HepG2 (cell line): ENCODE measurements at regions not wholly inside any gene's neighbourhood (a gene's known extent, or its start where the extent isn't known, plus 50 kb on each side); places are given as distances from the start of the nearest gene placed in this dataset.

Source experiments
- ATAC-seq: fragments of 200-7000 bp; cut with Tn5 transposase; 3 replicates; pipeline ENCODE4 v1.9.1; 2020; ENCODE audit warnings: mild to moderate bottlenecking, moderate library complexity
- BruUV-seq: library from RNA; stranded (reverse); fragments of 400-500 nt; replicated peaks from 2 replicates; lab custom pipeline; 2021; lab: Mats Ljungman, UMichigan
- CTCF ChIA-PET: fragments of 300-600 bp; formaldehyde crosslinking; extraction: SDS; loops from one replicate; lab custom pipeline; 2021; ENCODE audit warnings: low total read pairs, inconsistent platforms, low intra/inter-chr PET ratio; lab: Yijun Ruan, JAX
- POLR2A ChIA-PET: fragments of 350-600 bp; sonication (Branson Sonifier 250); formaldehyde crosslinking; loops from one replicate; lab custom pipeline; 2020; ENCODE audit warnings: antibody characterized with exemption, inconsistent platforms; lab: Yijun Ruan, JAX
- DNase-seq: peaks from one replicate; pipeline ENCODE4 v3.0.0-alpha.2; 2015; ENCODE audit warnings: low spot score
- FAIRE-seq: peaks from 3 replicates; lab custom pipeline; 2011; peaks lifted over from hg19 to GRCh38; lab: Jason Lieb, UNC
- H2AFZ ChIP-seq: one replicate; pipeline ENCODE4 v1.6.1; 2011; ENCODE audit warnings: low read length, inconsistent platforms
- H3K27ac ChIP-seq: fragments of 300-600 bp; 3 replicates; pipeline ENCODE4 v1.8.0; 2011; ENCODE audit warnings: mixed run types, mild to moderate bottlenecking, mixed read lengths, low read length, inconsistent platforms; ENCODE audit not compliant: insufficient read depth; ENCODE audit errors: extremely low read length
- H3K27me3 ChIP-seq, 2 experiments: fragments of 200-600 bp in 1 of 2; 2 replicates in 1 of 2; 3 replicates in 1 of 2; pipeline versions ENCODE4 v1.6.0 to v1.8.0; 2011; ENCODE audit warnings: low read length in 2 of 2, mild to moderate bottlenecking in 2 of 2, moderate library complexity in 2 of 2, inconsistent platforms in 1 of 2; ENCODE audit not compliant: insufficient read depth in 2 of 2, control insufficient read depth in 1 of 2
- H3K36me3 ChIP-seq, 2 experiments: fragments of 200-600 bp in 1 of 2; replicated peaks in 1 of 2; 2 replicates in 1 of 2; 3 replicates in 1 of 2; pipeline versions ENCODE4 v1.5.1 to v1.8.0; 2011; ENCODE audit warnings: low read length in 2 of 2, inconsistent platforms in 1 of 2; ENCODE audit not compliant: insufficient read depth in 2 of 2, control insufficient read depth in 1 of 2
- H3K4me1 ChIP-seq: 2 replicates; pipeline ENCODE4 v1.5.1; 2012; ENCODE audit warnings: low read length, inconsistent platforms; ENCODE audit not compliant: insufficient read depth
- H3K4me2 ChIP-seq: 2 replicates; pipeline ENCODE4 v1.6.0; 2011; ENCODE audit warnings: low read depth, low read length, inconsistent platforms
- H3K4me3 ChIP-seq, 3 experiments: fragments of 200-600 bp in 1 of 3; sonication (generic), shearing (Covaris generic) in 1 of 3; replicated peaks in 1 of 3; 2 replicates each; pipeline ENCODE4 v1.5.1; 2011 to 2016; ENCODE audit warnings: low read length in 3 of 3, inconsistent platforms in 2 of 3, low read depth in 2 of 3, mild to moderate bottlenecking in 2 of 3, control low read depth in 1 of 3, mixed read lengths in 1 of 3; ENCODE audit not compliant: insufficient read depth in 1 of 3
- H3K79me2 ChIP-seq: one replicate; pipeline ENCODE4 v1.6.1; 2011; ENCODE audit warnings: low read length, inconsistent platforms; ENCODE audit not compliant: insufficient read depth
- H3K9ac ChIP-seq: 2 replicates; pipeline ENCODE4 v1.6.0; 2011; ENCODE audit warnings: mild to moderate bottlenecking, low read depth, low read length, inconsistent platforms; ENCODE audit not compliant: insufficient read depth
- H3K9me3 ChIP-seq: 2 replicates; pipeline ENCODE4 v1.5.1; 2012; ENCODE audit warnings: mild to moderate bottlenecking, low read length
- H4K20me1 ChIP-seq: 2 replicates; pipeline ENCODE4 v1.6.0; 2011; ENCODE audit warnings: inconsistent platforms, mild to moderate bottlenecking, low read length, moderate library complexity; ENCODE audit not compliant: insufficient read depth
- CCDC6 ChIP-seq: sonication (generic); formaldehyde crosslinking; IDR thresholded peaks from 2 replicates; pipeline ENCODE4 v1.8.1; 2022; ENCODE audit warnings: mild to moderate bottlenecking, missing genetic modification reagents, moderate library complexity
- CEBPB ChIP-seq: IDR thresholded peaks from 2 replicates; pipeline ENCODE4 v1.6.1; 2011; ENCODE audit warnings: low read depth, low read length, improper control_type of control experiment, borderline replicate concordance
- DMTF1 ChIP-seq: sonication (generic); formaldehyde crosslinking; IDR thresholded peaks from 2 replicates; pipeline ENCODE4 v1.4.0; 2020; ENCODE audit warnings: mild to moderate bottlenecking, missing genetic modification reagents
- NRL ChIP-seq: sonication (generic); formaldehyde crosslinking; IDR thresholded peaks from 2 replicates; pipeline ENCODE4 v1.5.0; 2020; ENCODE audit warnings: missing genetic modification reagents, mild to moderate bottlenecking, moderate library complexity, borderline replicate concordance
- ZNF543 ChIP-seq: sonication (generic); formaldehyde crosslinking; IDR thresholded peaks from 2 replicates; pipeline ENCODE4 v1.4.0; 2020; ENCODE audit warnings: mild to moderate bottlenecking, missing genetic modification reagents
- ZNF567 ChIP-seq: sonication (generic); formaldehyde crosslinking; IDR thresholded peaks from 2 replicates; pipeline ENCODE4 v1.8.1; 2023; ENCODE audit warnings: mild to moderate bottlenecking, missing genetic modification reagents, borderline replicate concordance
- ZNF674 ChIP-seq: sonication (generic); formaldehyde crosslinking; IDR thresholded peaks from 2 replicates; pipeline ENCODE4 v1.5.0; 2020; ENCODE audit warnings: low read depth, mild to moderate bottlenecking, missing genetic modification reagents
- ZNF678 ChIP-seq: sonication (generic); formaldehyde crosslinking; IDR thresholded peaks from 2 replicates; pipeline ENCODE4 v1.4.0; 2020; ENCODE audit warnings: mild to moderate bottlenecking, missing genetic modification reagents
- ZNF747 ChIP-seq: sonication (generic); formaldehyde crosslinking; IDR thresholded peaks from 2 replicates; pipeline ENCODE4 v1.8.1; 2023; ENCODE audit warnings: missing genetic modification reagents, mild to moderate bottlenecking, borderline replicate concordance
- WGBS: methylation state at CpG from one replicate; pipeline ENCODE4 v1.1.6; 2017; ENCODE audit warnings: low lambda C conversion rate; 5-methylcytosine and 5-hydroxymethylcytosine counted together
- in situ Hi-C: cut with HindIII; loops from 2 replicates; pipeline ENCODE4 v1.10.0; 2017; ENCODE audit warnings: low pct_unique_long_range_greater_than_20kb; ENCODE audit not compliant: extremely low pct_ligation_motif_present
- intact Hi-C: fragments of 100-400 bp; cut with micrococcal nuclease; formaldehyde crosslinking; loops from one replicate; pipeline ENCODE4 v1.10.0; 2022; ENCODE audit not compliant: unreplicated experiment

- no peaks in the 10 kb centered on the region for H3K36me3 ChIP-seq
- peaks cover 0 to 5% of the 10 kb centered on the region in 2 experiments; a peak in 2 of 5 replicates for H3K27me3 ChIP-seq
- ATAC-seq: no peak
- no peaks in the 10 kb centered on the region for H3K4me1 ChIP-seq
- FAIRE-seq: no peak
- in situ Hi-C loops (no loop called here), intact Hi-C loops (no loop called here)
- 37% methylated on average over 2 of the region's 2 CpGs for WGBS
- no peak overlapping the region for H3K9ac ChIP-seq
- H3K9me3 ChIP-seq: no peaks in the 10 kb centered on the region
- BruUV-seq: no TSS peak
- no peak for DNase-seq
- H4K20me1 ChIP-seq: no peaks in the 10 kb centered on the region
- POLR2A ChIA-PET: no interaction called here
- CTCF ChIA-PET: no interaction called here
- TF ChIP-seq ZNF567 (CRISPR knock-in tag) (no peak), CEBPB (no peak), DMTF1 (CRISPR knock-in tag) (no peak), ZNF674 (CRISPR knock-in tag) (no peak), ZNF747 (CRISPR knock-in tag) (no peak), CCDC6 (no peak), NRL (CRISPR knock-in tag) (no peak), ZNF678 (CRISPR knock-in tag) (no peak), ZNF543 (CRISPR knock-in tag) (no peak)
- H3K4me3 ChIP-seq: no peak overlapping the region
- H3K27ac ChIP-seq: no peak overlapping the region
- H3K79me2 ChIP-seq: no peaks in the 10 kb centered on the region
- H2AFZ ChIP-seq: no peak overlapping the region
- H3K4me2 ChIP-seq: no peak overlapping the region
Measured at GRCh38 chr15:61759639-61760038, 300.6 kb downstream of the VPS13C start.
